ENCODE measurements at regions not wholly inside any gene's neighbourhood (a gene's known extent, or its start where the extent isn't known, plus 50 kb on each side); places are given as distances from the start of the nearest gene placed in this dataset.
A peak's percentile ranks its signal among the peaks of the same experiment; 100 is the strongest.

- H3K4me1 Mint-ChIP-seq (ENCODE audit: low read depth, unreplicated experiment): peaks cover 3% of the 10 kb centered on the region
- Histone ChIP-seq H3K4me3 (ENCODE audit: insufficient read depth, low read depth, low read length) (no peak overlapping the region), H2AFZ (ENCODE audit: low read depth, low read length) (no peak overlapping the region), H3K4me1 (ENCODE audit: insufficient read depth, low read length) (no peaks in the 10 kb centered on the region), H3K4me2 (ENCODE audit: low read length) (no peak overlapping the region), H4K20me1 (ENCODE audit: insufficient read depth, low read length) (no peaks in the 10 kb centered on the region), H3K9me3 (ENCODE audit: insufficient read depth, low read depth, low read length) (no peaks in the 10 kb centered on the region), H3K79me2 (ENCODE audit: insufficient read depth, low read length) (no peaks in the 10 kb centered on the region), H3K9ac (ENCODE audit: low read length) (no peak overlapping the region), H3K36me3 (ENCODE audit: insufficient read depth, low read length) (no peaks in the 10 kb centered on the region), H3K27me3 (ENCODE audit: insufficient read depth, low read length) (no peaks in the 10 kb centered on the region), H3K27ac (ENCODE audit: low read depth, low read length) (no peak overlapping the region)
- H3K36me3 Mint-ChIP-seq (ENCODE audit: low read depth, unreplicated experiment): peaks cover 2% of the 10 kb centered on the region
- no peaks in the 10 kb centered on the region for H3K9me3 Mint-ChIP-seq (ENCODE audit: unreplicated experiment)
- H3K27me3 Mint-ChIP-seq (ENCODE audit: low read depth, unreplicated experiment): no peaks in the 10 kb centered on the region
- no peak overlapping the region for H3K4me3 Mint-ChIP-seq (ENCODE audit: unreplicated experiment)
- no peak for FAIRE-seq
- TF ChIP-seq CTCF (IDR thresholded peaks at IDR 0.05; ENCODE audit: insufficient read depth, low read depth, low read length): no peak
- TF ChIP-seq EZH2 (IDR thresholded peaks at IDR 0.05; ENCODE audit: insufficient read depth, low read length): no peak
- DNase-seq (ENCODE audit: low read depth): no peak
- H3K27ac Mint-ChIP-seq (ENCODE audit: unreplicated experiment): no peak overlapping the region
Observed at GRCh38 chr5:15254607-15255006, 245.4 kb upstream of the FBXL7 start.

GRCh38 chr5:15252331-15252730 lies 247.6 kb upstream of the FBXL7 start:
- H3K4me1 ChIP-seq (ENCODE audit: insufficient read depth, low read length): no peaks in the 10 kb centered on the region
- no peaks in the 10 kb centered on the region for H4K20me1 ChIP-seq (ENCODE audit: insufficient read depth, low read length)
- H3K4me3 Mint-ChIP-seq (ENCODE audit: unreplicated experiment): no peak overlapping the region
- no peak overlapping the region for H3K9ac ChIP-seq (ENCODE audit: low read length)
- no peaks in the 10 kb centered on the region for H3K27me3 Mint-ChIP-seq (ENCODE audit: low read depth, unreplicated experiment)
- no peaks in the 10 kb centered on the region for H3K9me3 Mint-ChIP-seq (ENCODE audit: unreplicated experiment)
- DNase-seq (ENCODE audit: low read depth) (no peak), FAIRE-seq (no peak)
- peaks cover 13% of the 10 kb centered on the region for H3K4me1 Mint-ChIP-seq (ENCODE audit: low read depth, unreplicated experiment)
- no peak overlapping the region for H3K4me3 ChIP-seq (ENCODE audit: insufficient read depth, low read depth, low read length)
- H3K27ac ChIP-seq (ENCODE audit: low read depth, low read length): no peak overlapping the region
- H3K36me3 Mint-ChIP-seq (ENCODE audit: low read depth, unreplicated experiment): peaks cover 2% of the 10 kb centered on the region
- H3K36me3 ChIP-seq (ENCODE audit: insufficient read depth, low read length): no peaks in the 10 kb centered on the region
- H3K27ac Mint-ChIP-seq (ENCODE audit: unreplicated experiment): no peak overlapping the region
- H3K79me2 ChIP-seq (ENCODE audit: insufficient read depth, low read length): no peaks in the 10 kb centered on the region
- no peak for TF ChIP-seq CTCF (IDR thresholded peaks at IDR 0.05; ENCODE audit: insufficient read depth, low read depth, low read length)
- TF ChIP-seq EZH2 (IDR thresholded peaks at IDR 0.05; ENCODE audit: insufficient read depth, low read length): no peak
- H3K9me3 ChIP-seq (ENCODE audit: insufficient read depth, low read depth, low read length): no peaks in the 10 kb centered on the region
- H3K27me3 ChIP-seq (ENCODE audit: insufficient read depth, low read length): no peaks in the 10 kb centered on the region
- H3K4me2 ChIP-seq (ENCODE audit: low read length): no peak overlapping the region
- H2AFZ ChIP-seq (ENCODE audit: low read depth, low read length): no peak overlapping the region

GRCh38 chr5:15249152-15249551 lies 250.8 kb upstream of the FBXL7 start:
- H3K27me3 ChIP-seq (ENCODE audit: insufficient read depth, low read length): no peaks in the 10 kb centered on the region
- no peaks in the 10 kb centered on the region for H4K20me1 ChIP-seq (ENCODE audit: insufficient read depth, low read length)
- no peaks in the 10 kb centered on the region for H3K79me2 ChIP-seq (ENCODE audit: insufficient read depth, low read length)
- no peak overlapping the region for H2AFZ ChIP-seq (ENCODE audit: low read depth, low read length)
- H3K9ac ChIP-seq (ENCODE audit: low read length): no peak overlapping the region
- H3K36me3 ChIP-seq (ENCODE audit: insufficient read depth, low read length): no peaks in the 10 kb centered on the region
- Mint-ChIP-seq H3K27ac (ENCODE audit: unreplicated experiment) (peak overlapping the region; percentile 91), H3K27me3 (ENCODE audit: low read depth, unreplicated experiment) (no peaks in the 10 kb centered on the region), H3K36me3 (ENCODE audit: low read depth, unreplicated experiment) (no peaks in the 10 kb centered on the region), H3K4me1 (ENCODE audit: low read depth, unreplicated experiment) (peaks cover 13% of the 10 kb centered on the region), H3K9me3 (ENCODE audit: unreplicated experiment) (peaks cover 10% of the 10 kb centered on the region), H3K4me3 (ENCODE audit: unreplicated experiment) (peak overlapping the region; percentile 72)
- FAIRE-seq: peak; percentile 34
- H3K9me3 ChIP-seq (ENCODE audit: insufficient read depth, low read depth, low read length): peaks cover 2% of the 10 kb centered on the region
- DNase-seq (ENCODE audit: low read depth): peak; percentile 59
- no peak overlapping the region for H3K27ac ChIP-seq (ENCODE audit: low read depth, low read length)
- H3K4me3 ChIP-seq (ENCODE audit: insufficient read depth, low read depth, low read length): no peak overlapping the region
- TF ChIP-seq EZH2 (IDR thresholded peaks at IDR 0.05; ENCODE audit: insufficient read depth, low read length): no peak
- TF ChIP-seq CTCF (IDR thresholded peaks at IDR 0.05; ENCODE audit: insufficient read depth, low read depth, low read length): no peak
- peak overlapping the region; percentile 32 for H3K4me2 ChIP-seq (ENCODE audit: low read length)
- no peaks in the 10 kb centered on the region for H3K4me1 ChIP-seq (ENCODE audit: insufficient read depth, low read length)

All from astrocyte (in vitro differentiated cells and primary cell).